ENCODE measurements at regions not wholly inside any gene's neighbourhood (a gene's known extent, or its start where the extent isn't known, plus 50 kb on each side); places are given as distances from the start of the nearest gene placed in this dataset.

DNA sequence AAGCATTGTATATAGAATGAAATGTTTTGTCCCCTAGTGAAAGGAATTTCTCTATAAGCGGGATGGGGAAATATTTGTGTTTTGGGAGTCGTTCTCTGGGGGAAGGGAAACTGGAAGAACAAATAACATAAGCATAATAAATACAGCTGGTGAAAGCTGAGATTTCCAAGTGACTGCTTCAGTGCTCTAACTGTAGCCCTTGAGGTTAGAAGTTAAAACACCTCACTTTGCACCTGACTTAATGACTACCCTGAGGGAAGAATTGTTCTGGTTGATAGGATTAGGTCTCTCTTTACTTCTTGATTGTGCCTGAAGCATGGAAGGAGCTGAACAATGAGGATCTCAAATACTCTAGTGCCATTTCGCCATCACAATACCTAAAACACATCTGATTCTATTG, 307.4 kb downstream of the MAN2A1 start:
- TF ChIP-seq, protein P1, sequence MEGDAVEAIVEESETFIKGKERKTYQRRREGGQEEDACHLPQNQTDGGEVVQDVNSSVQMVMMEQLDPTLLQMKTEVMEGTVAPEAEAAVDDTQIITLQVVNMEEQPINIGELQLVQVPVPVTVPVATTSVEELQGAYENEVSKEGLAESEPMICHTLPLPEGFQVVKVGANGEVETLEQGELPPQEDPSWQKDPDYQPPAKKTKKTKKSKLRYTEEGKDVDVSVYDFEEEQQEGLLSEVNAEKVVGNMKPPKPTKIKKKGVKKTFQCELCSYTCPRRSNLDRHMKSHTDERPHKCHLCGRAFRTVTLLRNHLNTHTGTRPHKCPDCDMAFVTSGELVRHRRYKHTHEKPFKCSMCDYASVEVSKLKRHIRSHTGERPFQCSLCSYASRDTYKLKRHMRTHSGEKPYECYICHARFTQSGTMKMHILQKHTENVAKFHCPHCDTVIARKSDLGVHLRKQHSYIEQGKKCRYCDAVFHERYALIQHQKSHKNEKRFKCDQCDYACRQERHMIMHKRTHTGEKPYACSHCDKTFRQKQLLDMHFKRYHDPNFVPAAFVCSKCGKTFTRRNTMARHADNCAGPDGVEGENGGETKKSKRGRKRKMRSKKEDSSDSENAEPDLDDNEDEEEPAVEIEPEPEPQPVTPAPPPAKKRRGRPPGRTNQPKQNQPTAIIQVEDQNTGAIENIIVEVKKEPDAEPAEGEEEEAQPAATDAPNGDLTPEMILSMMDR (IDR thresholded peaks at IDR 0.05) = no peak
- no peak for TF ChIP-seq POLR2A (IDR thresholded peaks at IDR 0.05)
